ENCODE measurements at regions not wholly inside any gene's neighbourhood (a gene's known extent, or its start where the extent isn't known, plus 50 kb on each side); places are given as distances from the start of the nearest gene placed in this dataset.
A peak's percentile ranks its signal among the peaks of the same experiment; 100 is the strongest.

DNA sequence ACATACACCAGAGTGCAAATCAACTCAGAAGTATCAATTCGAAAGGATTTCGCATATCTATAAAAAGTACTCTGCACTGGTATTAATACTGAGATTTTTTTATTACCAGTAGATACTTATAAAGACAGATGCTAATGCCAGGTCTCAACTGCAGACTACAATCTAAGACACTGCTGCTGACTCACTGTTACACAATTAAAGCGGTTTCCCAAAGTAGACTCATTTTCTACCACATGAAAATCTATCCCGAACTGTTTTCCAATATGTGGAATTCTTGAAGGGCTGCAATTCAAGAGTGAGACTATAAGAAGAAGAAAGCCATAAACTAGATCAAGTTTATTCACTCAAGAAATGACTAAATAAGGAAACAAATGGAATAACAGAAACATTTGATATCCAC is 57.2 kb upstream of the ARHGAP32 start:
- Histone ChIP-seq H2AFZ (ENCODE audit: low read length) (no peak overlapping the region), H3K4me2 (ENCODE audit: extremely low read depth, insufficient read depth, low read length) (no peak overlapping the region), H3K27ac (ENCODE audit: insufficient read depth, low read length) (no peak overlapping the region), H3K36me3 (ENCODE audit: control insufficient read depth, insufficient read depth, low read length) (no peaks in the 10 kb centered on the region), H3K4me1 (ENCODE audit: control insufficient read depth, extremely low read depth, insufficient read depth, low read length) (no peaks in the 10 kb centered on the region), H3K27me3 (ENCODE audit: control insufficient read depth, insufficient read depth, low read length) (no peaks in the 10 kb centered on the region), H3K4me3 (replicated peaks in 1 of 4; ENCODE audit: control extremely low read depth in 1 of 4, insufficient read depth in 1 of 4, low read depth in 3 of 4, low read length in 4 of 4) (no peak overlapping the region), H3K9me3 (ENCODE audit: control insufficient read depth, insufficient read depth, low read depth, low read length) (no peaks in the 10 kb centered on the region), H4K20me1 (ENCODE audit: control insufficient read depth, extremely low read depth, insufficient read depth, low read length) (no peaks in the 10 kb centered on the region), H3K9ac (ENCODE audit: insufficient read depth, low read length) (no peak overlapping the region), H3K79me2 (ENCODE audit: control insufficient read depth, insufficient read depth, low read length) (no peaks in the 10 kb centered on the region)
- TF ChIP-seq, protein P1, sequence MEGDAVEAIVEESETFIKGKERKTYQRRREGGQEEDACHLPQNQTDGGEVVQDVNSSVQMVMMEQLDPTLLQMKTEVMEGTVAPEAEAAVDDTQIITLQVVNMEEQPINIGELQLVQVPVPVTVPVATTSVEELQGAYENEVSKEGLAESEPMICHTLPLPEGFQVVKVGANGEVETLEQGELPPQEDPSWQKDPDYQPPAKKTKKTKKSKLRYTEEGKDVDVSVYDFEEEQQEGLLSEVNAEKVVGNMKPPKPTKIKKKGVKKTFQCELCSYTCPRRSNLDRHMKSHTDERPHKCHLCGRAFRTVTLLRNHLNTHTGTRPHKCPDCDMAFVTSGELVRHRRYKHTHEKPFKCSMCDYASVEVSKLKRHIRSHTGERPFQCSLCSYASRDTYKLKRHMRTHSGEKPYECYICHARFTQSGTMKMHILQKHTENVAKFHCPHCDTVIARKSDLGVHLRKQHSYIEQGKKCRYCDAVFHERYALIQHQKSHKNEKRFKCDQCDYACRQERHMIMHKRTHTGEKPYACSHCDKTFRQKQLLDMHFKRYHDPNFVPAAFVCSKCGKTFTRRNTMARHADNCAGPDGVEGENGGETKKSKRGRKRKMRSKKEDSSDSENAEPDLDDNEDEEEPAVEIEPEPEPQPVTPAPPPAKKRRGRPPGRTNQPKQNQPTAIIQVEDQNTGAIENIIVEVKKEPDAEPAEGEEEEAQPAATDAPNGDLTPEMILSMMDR (conservative IDR thresholded peaks at IDR 0.05 in 1 of 2, IDR thresholded peaks at IDR 0.05 in 1 of 2; ENCODE audit: low read depth in 1 of 2, low read length in 2 of 2) = no peak
- no peak for TF ChIP-seq EZH2 (IDR thresholded peaks at IDR 0.05; ENCODE audit: low read length, missing control alignments)
- peak; percentile 89 to 96 for DNase-seq (ENCODE audit: low read depth in 2 of 2)

DNA sequence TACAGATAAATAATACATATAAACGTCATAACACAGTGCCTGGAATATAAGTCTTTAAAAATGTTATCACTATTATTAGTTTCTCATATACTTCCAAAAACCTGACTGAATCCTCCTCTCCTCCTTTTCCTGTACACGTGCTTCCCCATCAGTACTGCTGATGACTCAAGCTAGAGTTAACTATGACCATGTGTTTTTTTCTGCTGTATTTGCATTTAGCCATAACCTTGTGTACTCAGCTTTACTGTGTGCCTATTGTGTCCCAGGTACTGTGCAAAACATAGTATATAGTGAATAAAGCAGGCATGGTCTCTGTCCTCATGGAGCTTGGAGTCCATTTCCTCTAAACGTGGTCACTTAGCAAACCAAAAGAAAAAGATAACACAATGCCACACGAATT is 56.5 kb upstream of the ARHGAP32 start:
- Histone ChIP-seq H3K27me3 (ENCODE audit: control insufficient read depth, insufficient read depth, low read length) (no peaks in the 10 kb centered on the region), H3K27ac (ENCODE audit: insufficient read depth, low read length) (peak overlapping the region; percentile 39), H2AFZ (ENCODE audit: low read length) (no peak overlapping the region), H3K4me3 (replicated peaks in 1 of 4; ENCODE audit: control extremely low read depth in 1 of 4, insufficient read depth in 1 of 4, low read depth in 3 of 4, low read length in 4 of 4) (no peak overlapping the region), H3K9ac (ENCODE audit: insufficient read depth, low read length) (no peak overlapping the region), H3K4me1 (ENCODE audit: control insufficient read depth, extremely low read depth, insufficient read depth, low read length) (no peaks in the 10 kb centered on the region), H3K4me2 (ENCODE audit: extremely low read depth, insufficient read depth, low read length) (peak overlapping the region; percentile 30), H3K79me2 (ENCODE audit: control insufficient read depth, insufficient read depth, low read length) (no peaks in the 10 kb centered on the region), H3K9me3 (ENCODE audit: control insufficient read depth, insufficient read depth, low read depth, low read length) (no peaks in the 10 kb centered on the region), H3K36me3 (ENCODE audit: control insufficient read depth, insufficient read depth, low read length) (no peaks in the 10 kb centered on the region), H4K20me1 (ENCODE audit: control insufficient read depth, extremely low read depth, insufficient read depth, low read length) (no peaks in the 10 kb centered on the region)
- TF ChIP-seq, protein P1 (conservative IDR thresholded peaks at IDR 0.05 in 1 of 2, IDR thresholded peaks at IDR 0.05 in 1 of 2; ENCODE audit: low read depth in 1 of 2, low read length in 2 of 2) = no peak
- TF ChIP-seq EZH2 (IDR thresholded peaks at IDR 0.05; ENCODE audit: low read length, missing control alignments) = no peak
- DNase-seq (ENCODE audit: low read depth in 2 of 2) = peak; percentile 71 to 82

DNA sequence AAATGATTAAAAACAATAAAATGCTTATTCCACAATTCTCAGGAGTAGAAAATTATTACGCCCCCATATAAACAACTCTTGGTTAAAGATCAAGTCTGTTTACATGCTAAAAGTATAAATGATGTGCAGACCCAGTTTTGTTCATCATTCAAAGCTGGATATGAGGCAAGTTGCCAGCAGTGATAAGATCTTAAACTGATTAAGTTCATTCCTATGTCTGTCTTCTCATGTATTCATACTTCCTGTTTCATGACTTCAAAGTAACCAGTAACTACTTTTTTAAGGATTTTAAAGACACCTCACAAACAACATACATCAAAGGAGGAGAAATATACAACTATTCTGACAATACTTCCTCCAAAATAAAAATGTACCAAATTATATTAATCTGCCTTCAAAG is 55.0 kb upstream of the ARHGAP32 start:
- no peaks in the 10 kb centered on the region for H4K20me1 ChIP-seq (ENCODE audit: control insufficient read depth, extremely low read depth, insufficient read depth, low read length)
- H3K36me3 ChIP-seq (ENCODE audit: control insufficient read depth, insufficient read depth, low read length) = no peaks in the 10 kb centered on the region
- no peaks in the 10 kb centered on the region for H3K27me3 ChIP-seq (ENCODE audit: control insufficient read depth, insufficient read depth, low read length)
- peak in 1 of 2 donors; percentile 85 for DNase-seq (ENCODE audit: low read depth in 2 of 2)
- H3K27ac ChIP-seq (ENCODE audit: insufficient read depth, low read length) = no peak overlapping the region
- TF ChIP-seq EZH2 (IDR thresholded peaks at IDR 0.05; ENCODE audit: low read length, missing control alignments) = no peak
- TF ChIP-seq, protein P1 (conservative IDR thresholded peaks at IDR 0.05 in 1 of 2, IDR thresholded peaks at IDR 0.05 in 1 of 2; ENCODE audit: low read depth in 1 of 2, low read length in 2 of 2) = no peak
- H2AFZ ChIP-seq (ENCODE audit: low read length) = no peak overlapping the region
- H3K4me3 ChIP-seq (replicated peaks in 1 of 4; ENCODE audit: control extremely low read depth in 1 of 4, insufficient read depth in 1 of 4, low read depth in 3 of 4, low read length in 4 of 4) = no peak overlapping the region
- H3K4me2 ChIP-seq (ENCODE audit: extremely low read depth, insufficient read depth, low read length) = no peak overlapping the region
- H3K79me2 ChIP-seq (ENCODE audit: control insufficient read depth, insufficient read depth, low read length) = no peaks in the 10 kb centered on the region
- H3K9me3 ChIP-seq (ENCODE audit: control insufficient read depth, insufficient read depth, low read depth, low read length) = no peaks in the 10 kb centered on the region
- H3K4me1 ChIP-seq (ENCODE audit: control insufficient read depth, extremely low read depth, insufficient read depth, low read length) = no peaks in the 10 kb centered on the region
- H3K9ac ChIP-seq (ENCODE audit: insufficient read depth, low read length) = no peak overlapping the region
